ENCODE measurements at regions not wholly inside any gene's neighbourhood (a gene's known extent, or its start where the extent isn't known, plus 50 kb on each side); places are given as distances from the start of the nearest gene placed in this dataset.

DNA sequence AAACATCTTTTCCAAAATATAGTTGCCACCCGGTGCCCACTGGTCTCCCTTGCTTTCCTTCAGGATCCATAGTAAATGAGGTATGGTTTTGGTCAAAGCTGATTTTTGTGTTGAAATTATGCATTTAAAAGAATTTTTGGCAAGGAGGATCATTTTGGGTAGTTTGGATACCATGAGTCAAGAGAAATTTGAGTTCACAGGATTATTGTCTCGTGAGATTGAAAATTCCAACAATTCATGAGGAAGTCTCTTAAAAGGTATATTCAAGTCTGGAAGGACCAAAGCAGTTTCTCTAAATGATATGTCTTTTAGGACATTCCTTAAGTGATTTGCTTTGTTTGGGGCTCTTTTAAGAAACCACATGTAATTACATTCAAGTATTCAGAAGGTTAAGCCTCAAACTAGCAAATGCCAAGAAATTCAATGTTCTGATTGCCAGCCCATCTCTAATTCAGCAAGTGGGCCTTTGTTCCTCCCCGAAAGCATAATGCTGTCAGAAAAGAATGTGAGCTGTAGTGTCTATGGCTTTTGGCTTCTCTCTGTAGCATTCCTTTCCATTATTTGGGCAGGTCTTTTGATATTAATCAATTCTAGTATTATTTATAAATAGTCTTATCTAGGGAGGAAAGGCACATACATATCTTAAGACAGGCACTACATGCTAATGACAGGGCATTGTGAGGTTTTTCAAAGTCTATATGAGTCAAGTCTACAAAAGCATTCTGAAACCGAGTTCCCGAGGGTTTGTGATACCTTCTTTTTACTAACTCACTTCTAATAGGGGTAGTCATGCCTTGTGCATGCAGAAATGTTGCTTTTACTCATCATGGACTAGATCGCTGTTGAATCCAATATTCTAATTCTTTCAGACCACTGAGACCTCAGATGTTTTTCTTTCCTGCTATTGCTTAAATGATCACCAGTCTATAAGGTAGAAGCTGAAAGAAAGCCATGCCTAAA is 453.9 kb downstream of the ENC1 start:
- TF ChIP-seq, protein P1, sequence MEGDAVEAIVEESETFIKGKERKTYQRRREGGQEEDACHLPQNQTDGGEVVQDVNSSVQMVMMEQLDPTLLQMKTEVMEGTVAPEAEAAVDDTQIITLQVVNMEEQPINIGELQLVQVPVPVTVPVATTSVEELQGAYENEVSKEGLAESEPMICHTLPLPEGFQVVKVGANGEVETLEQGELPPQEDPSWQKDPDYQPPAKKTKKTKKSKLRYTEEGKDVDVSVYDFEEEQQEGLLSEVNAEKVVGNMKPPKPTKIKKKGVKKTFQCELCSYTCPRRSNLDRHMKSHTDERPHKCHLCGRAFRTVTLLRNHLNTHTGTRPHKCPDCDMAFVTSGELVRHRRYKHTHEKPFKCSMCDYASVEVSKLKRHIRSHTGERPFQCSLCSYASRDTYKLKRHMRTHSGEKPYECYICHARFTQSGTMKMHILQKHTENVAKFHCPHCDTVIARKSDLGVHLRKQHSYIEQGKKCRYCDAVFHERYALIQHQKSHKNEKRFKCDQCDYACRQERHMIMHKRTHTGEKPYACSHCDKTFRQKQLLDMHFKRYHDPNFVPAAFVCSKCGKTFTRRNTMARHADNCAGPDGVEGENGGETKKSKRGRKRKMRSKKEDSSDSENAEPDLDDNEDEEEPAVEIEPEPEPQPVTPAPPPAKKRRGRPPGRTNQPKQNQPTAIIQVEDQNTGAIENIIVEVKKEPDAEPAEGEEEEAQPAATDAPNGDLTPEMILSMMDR (conservative IDR thresholded peaks at IDR 0.05; ENCODE audit: low read depth, low read length), result no peak
- TF ChIP-seq EZH2 (IDR thresholded peaks at IDR 0.05; ENCODE audit: borderline replicate concordance, low read depth, low read length, poor library complexity, severe bottlenecking), result no peak
